GM12873 (cell line): ENCODE measurements at regions not wholly inside any gene's neighbourhood (a gene's known extent, or its start where the extent isn't known, plus 50 kb on each side); places are given as distances from the start of the nearest gene placed in this dataset.

Experiments used
- CTCF ChIP-seq: IDR thresholded peaks from 2 replicates; pipeline ENCODE4 v1.5.1; 2012; ENCODE audit warnings: low read depth, mild to moderate bottlenecking, moderate library complexity, low read length, control low read depth; ENCODE audit not compliant: insufficient read depth; ENCODE audit errors: missing control alignments

GRCh38 chr13:23985060-23985459 is 87.8 kb upstream of the C1QTNF9B start:
- no peak for TF ChIP-seq CTCF

GRCh38 chr13:23985839-23986238 is 88.5 kb upstream of the C1QTNF9B start:
- no peak for TF ChIP-seq CTCF

GRCh38 chr13:23986619-23987018 is 89.3 kb upstream of the C1QTNF9B start:
- no peak for TF ChIP-seq CTCF

GRCh38 chr13:23987331-23987894 is 90.1 kb upstream of the C1QTNF9B start:
- TF ChIP-seq CTCF, result no peak

GRCh38 chr13:23988546-23989122 is 91.3 kb upstream of the C1QTNF9B start:
- TF ChIP-seq CTCF, result no peak

- no peak for TF ChIP-seq CTCF
Observed at GRCh38 chr13:23990455-23990854, 93.2 kb upstream of the C1QTNF9B start.

GRCh38 chr13:23991119-23991518 is 93.8 kb upstream of the C1QTNF9B start:
- no peak for TF ChIP-seq CTCF
